SK-N-MC (cell line): ENCODE measurements at regions not wholly inside any gene's neighbourhood (a gene's known extent, or its start where the extent isn't known, plus 50 kb on each side); places are given as distances from the start of the nearest gene placed in this dataset.

Experiments used
- EZH2 ChIP-seq: fragments of 200-600 bp; sonication (generic); IDR thresholded peaks from one replicate; pipeline ENCODE4 v1.6.1; 2017; ENCODE audit warnings: antibody characterized with exemption
- POLR2AphosphoS5 ChIP-seq: IDR thresholded peaks from 2 replicates; pipeline ENCODE4 v1.6.1; 2012; ENCODE audit warnings: mild to moderate bottlenecking, low read depth, low read length, borderline replicate concordance

GRCh38 chr3:43810797-43811196 is 120.1 kb downstream of the ABHD5 start:
- TF ChIP-seq EZH2 (no peak), POLR2AphosphoS5 (no peak)
